Liver (tissue), 7 donors: ENCODE measurements at regions not wholly inside any gene's neighbourhood (a gene's known extent, or its start where the extent isn't known, plus 50 kb on each side); places are given as distances from the start of the nearest gene placed in this dataset.

Source experiments
- DNase-seq: peaks from one replicate; pipeline ENCODE4 v3.0.0-alpha.2; 2017; ENCODE audit warnings: low spot score
- H3K27ac ChIP-seq, 2 donors: one replicate each; pipeline ENCODE4 v1.7.0; 2013; ENCODE audit warnings: inconsistent platforms in 2 of 2, low read length in 2 of 2, control low read depth in 1 of 2, low read depth in 1 of 2, mild to moderate bottlenecking in 1 of 2
- H3K27me3 ChIP-seq, 4 donors: one replicate each; pipeline versions ENCODE4 v1.6.1 to v1.7.0; 2013; ENCODE audit warnings: low read length in 3 of 4, inconsistent platforms in 1 of 4, mild to moderate bottlenecking in 1 of 4, moderate library complexity in 1 of 4; ENCODE audit not compliant: control insufficient read depth in 4 of 4, insufficient read depth in 4 of 4
- H3K36me3 ChIP-seq, 4 donors: one replicate each; pipeline versions ENCODE4 v1.6.1 to v1.7.0; 2013; ENCODE audit warnings: low read length in 3 of 4, mild to moderate bottlenecking in 3 of 4, low read depth in 1 of 4, moderate library complexity in 1 of 4; ENCODE audit not compliant: control insufficient read depth in 4 of 4, insufficient read depth in 3 of 4
- H3K4me1 ChIP-seq, 4 donors: one replicate each; pipeline versions ENCODE4 v1.6.1 to v1.7.0; 2013; ENCODE audit warnings: low read length in 3 of 4, mild to moderate bottlenecking in 3 of 4, moderate library complexity in 1 of 4; ENCODE audit not compliant: control insufficient read depth in 4 of 4, insufficient read depth in 4 of 4
- H3K4me3 ChIP-seq, 3 donors: one replicate each; pipeline versions ENCODE4 v1.6.1 to v1.7.0; 2013; ENCODE audit warnings: low read length in 3 of 3, control low read depth in 1 of 3, low read depth in 1 of 3, mild to moderate bottlenecking in 1 of 3
- H3K9ac ChIP-seq, 2 donors: one replicate each; pipeline ENCODE4 v1.7.0; 2013; ENCODE audit warnings: low read length in 2 of 2, mild to moderate bottlenecking in 2 of 2, moderate library complexity in 2 of 2, control low read depth in 1 of 2, low read depth in 1 of 2
- H3K9me3 ChIP-seq, 4 donors: one replicate each; pipeline versions ENCODE4 v1.6.1 to v1.7.0; 2013; ENCODE audit warnings: low read length in 3 of 4; ENCODE audit not compliant: control insufficient read depth in 4 of 4
- ATF3 ChIP-seq: IDR thresholded peaks from 2 replicates; pipeline ENCODE4 v1.6.1; 2016; ENCODE audit warnings: antibody characterized with exemption
- FOXA1 ChIP-seq: IDR thresholded peaks from 2 replicates; pipeline ENCODE4 v1.6.1; 2016; ENCODE audit warnings: antibody characterized with exemption
- FOXA2 ChIP-seq: IDR thresholded peaks from 2 replicates; pipeline ENCODE4 v1.6.1; 2016; ENCODE audit warnings: antibody characterized with exemption
- JUND ChIP-seq, 2 donors: IDR thresholded peaks; 2 replicates each; pipeline ENCODE4 v1.6.1; 2016; ENCODE audit warnings: antibody characterized with exemption in 2 of 2
- NR2F2 ChIP-seq: IDR thresholded peaks from 2 replicates; pipeline ENCODE4 v1.6.1; 2016; ENCODE audit warnings: antibody characterized with exemption
- RAD21 ChIP-seq, 2 donors: IDR thresholded peaks; 2 replicates each; pipeline ENCODE4 v1.6.1; 2016; ENCODE audit warnings: antibody characterized with exemption in 2 of 2, mild to moderate bottlenecking in 2 of 2
- REST ChIP-seq: IDR thresholded peaks from 2 replicates; pipeline ENCODE4 v1.6.1; 2016; ENCODE audit warnings: antibody characterized with exemption, mild to moderate bottlenecking
- TAF1 ChIP-seq: conservative IDR thresholded peaks from 2 replicates; pipeline ENCODE4 v1.6.1; 2016; ENCODE audit warnings: antibody characterized with exemption, mild to moderate bottlenecking
- YY1 ChIP-seq: IDR thresholded peaks from 2 replicates; pipeline ENCODE4 v1.6.1; 2016; ENCODE audit warnings: antibody characterized with exemption, mild to moderate bottlenecking
- ZBTB33 ChIP-seq: IDR thresholded peaks from 2 replicates; pipeline ENCODE4 v1.6.1; 2016; ENCODE audit warnings: antibody characterized with exemption
- WGBS: extraction: QIAGEN DNeasy Blood & Tissue Kit; methylation state at CpG from one replicate; pipeline ENCODE4 v1.1.7; 2013; 5-methylcytosine and 5-hydroxymethylcytosine counted together
- donor health status: healthy.
- donor health status: healthy.
- donor health status: healthy.
- donor health status: healthy.

GRCh38 chr10:44843484-44843883 lies 67.7 kb upstream of the TMEM72 start:
- 75% methylated on average over 2 of the region's 2 CpGs for WGBS
- TF ChIP-seq TAF1 (no peak), NR2F2 (no peak)
- H3K9ac ChIP-seq: no peak overlapping the region
- H3K36me3 ChIP-seq: no peaks in the 10 kb centered on the region
- no peak for DNase-seq
- no peak overlapping the region for H3K27ac ChIP-seq
- H3K4me1 ChIP-seq: no peaks in the 10 kb centered on the region
- H3K9me3 ChIP-seq: peaks cover 0 to 2% (median 0%) of the 10 kb centered on the region in 4 donors
- peaks cover 0 to 5% (median 0%) of the 10 kb centered on the region in 4 donors for H3K27me3 ChIP-seq
- H3K4me3 ChIP-seq: no peak overlapping the region

GRCh38 chr10:44845361-44846175 lies 65.6 kb upstream of the TMEM72 start:
- no peak for DNase-seq
- 69% methylated on average over 6 of the region's 6 CpGs for WGBS

GRCh38 chr10:44847110-44847509 lies 64.0 kb upstream of the TMEM72 start:
- H3K36me3 ChIP-seq: no peaks in the 10 kb centered on the region
- H3K9ac ChIP-seq: no peak overlapping the region
- WGBS: 92% methylated on average over 3 of the region's 3 CpGs

More at GRCh38 chr10:44845361-44846175, 65.6 kb upstream of the TMEM72 start:
- no peaks in the 10 kb centered on the region for H3K4me1 ChIP-seq
- no peak overlapping the region for H3K9ac ChIP-seq
- TF ChIP-seq RAD21 (IDR thresholded peaks at IDR 0.05) (no peak), FOXA2 (no peak), YY1 (no peak), TAF1 (no peak), JUND (IDR thresholded peaks at IDR 0.05) (no peak), ZBTB33 (no peak), FOXA1 (no peak), ATF3 (no peak)
- peaks cover 0 to 2% (median 0%) of the 10 kb centered on the region in 4 donors for H3K9me3 ChIP-seq
- H3K27me3 ChIP-seq: peaks cover 0 to 5% (median 0%) of the 10 kb centered on the region in 4 donors
- no peaks in the 10 kb centered on the region for H3K36me3 ChIP-seq
- H3K27ac ChIP-seq: no peak overlapping the region
- no peak overlapping the region for H3K4me3 ChIP-seq

More at GRCh38 chr10:44847110-44847509, 64.0 kb upstream of the TMEM72 start:
- Histone ChIP-seq H3K4me1 (no peaks in the 10 kb centered on the region), H3K4me3 (no peak overlapping the region), H3K27ac (no peak overlapping the region), H3K27me3 (peaks cover 0 to 5% (median 0%) of the 10 kb centered on the region in 4 donors), H3K9me3 (peaks cover 0 to 2% (median 0%) of the 10 kb centered on the region in 4 donors)
- no peak for DNase-seq
- TF ChIP-seq FOXA2 (no peak), REST (no peak), JUND (IDR thresholded peaks at IDR 0.05) (no peak)
